Stomach (tissue), 8 donors: ENCODE measurements at regions not wholly inside any gene's neighbourhood (a gene's known extent, or its start where the extent isn't known, plus 50 kb on each side); places are given as distances from the start of the nearest gene placed in this dataset.

Experiments
- DNase-seq, 2 donors: peaks; one replicate each; pipeline versions ENCODE4 v3.0.0 to v3.0.0-alpha.2; 2013 to 2019
- H3K27ac ChIP-seq, 5 donors: fragments of 200-600 bp in 4 of 5; sonication (generic) in 4 of 5; one replicate each; pipeline ENCODE4 v1.5.1; 2013 to 2019; ENCODE audit warnings: mild to moderate bottlenecking in 1 of 5, moderate library complexity in 1 of 5
- H3K27me3 ChIP-seq, 3 donors: fragments of 200-600 bp; sonication (generic); one replicate each; pipeline ENCODE4 v1.5.1; 2017 to 2019; ENCODE audit warnings: mixed run types in 1 of 3
- H3K36me3 ChIP-seq, 4 donors: fragments of 200-600 bp; sonication (generic); 1 replicate in 3 of 4; 2 replicates in 1 of 4; pipeline ENCODE4 v1.5.1; 2016 to 2019
- H3K4me1 ChIP-seq, 4 donors: fragments of 200-600 bp; sonication (generic); one replicate each; pipeline ENCODE4 v1.5.1; 2016 to 2019
- H3K4me3 ChIP-seq, 4 donors: fragments of 200-600 bp; sonication (generic) in 3 of 4; one replicate each; pipeline ENCODE4 v1.5.1; 2016 to 2019; ENCODE audit warnings: mild to moderate bottlenecking in 1 of 4
- H3K9me3 ChIP-seq, 4 donors: fragments of 200-600 bp; sonication (generic); one replicate each; pipeline ENCODE4 v1.5.1; 2016 to 2019
- EP300 ChIP-seq: sonication (generic); formaldehyde crosslinking; IDR thresholded peaks from one replicate; pipeline ENCODE4 v1.6.1; 2017; ENCODE audit warnings: antibody characterized with exemption
- POLR2A ChIP-seq, 4 donors: fragments of 450-650 bp; IDR thresholded peaks; one replicate each; pipeline ENCODE4 v1.6.1; 2016; ENCODE audit warnings: antibody characterized with exemption in 4 of 4, control low read depth in 2 of 4, mild to moderate bottlenecking in 1 of 4, moderate library complexity in 1 of 4
- POLR2AphosphoS5 ChIP-seq, 3 donors: sonication (generic); formaldehyde crosslinking; IDR thresholded peaks; one replicate each; pipeline ENCODE4 v1.6.1; 2016; ENCODE audit warnings: antibody characterized with exemption in 3 of 3
- WGBS, 5 donors: extraction: QIAGEN DNeasy Blood & Tissue Kit in 3 of 5; methylation state at CpG; one replicate each; pipeline versions ENCODE4 v1.1.5 to v1.1.7; 2013 to 2018; 5-methylcytosine and 5-hydroxymethylcytosine counted together
- intact Hi-C: fragments of 100-400 bp; cut with DNase I; formaldehyde crosslinking; loops from one replicate; pipeline ENCODE4 v1.15.1; 2023; ENCODE audit warnings: low total_unique reads
- TF ChIP-seq, protein P1 (sequence below), 7 experiments: fragments of 450-650 bp in 4 of 7; fragments of 200-600 bp in 3 of 7; sonication (generic) in 3 of 7; IDR thresholded peaks; one replicate each; pipeline ENCODE4 v1.5.1; 2016 to 2019; ENCODE audit warnings: antibody characterized with exemption in 7 of 7, control low read depth in 2 of 7, mild to moderate bottlenecking in 1 of 7
- donor health status: healthy with polysubstance abuse.
- donor health status: Bipolar disorder and iron deficiency.
- donor health status: healthy.

DNA sequence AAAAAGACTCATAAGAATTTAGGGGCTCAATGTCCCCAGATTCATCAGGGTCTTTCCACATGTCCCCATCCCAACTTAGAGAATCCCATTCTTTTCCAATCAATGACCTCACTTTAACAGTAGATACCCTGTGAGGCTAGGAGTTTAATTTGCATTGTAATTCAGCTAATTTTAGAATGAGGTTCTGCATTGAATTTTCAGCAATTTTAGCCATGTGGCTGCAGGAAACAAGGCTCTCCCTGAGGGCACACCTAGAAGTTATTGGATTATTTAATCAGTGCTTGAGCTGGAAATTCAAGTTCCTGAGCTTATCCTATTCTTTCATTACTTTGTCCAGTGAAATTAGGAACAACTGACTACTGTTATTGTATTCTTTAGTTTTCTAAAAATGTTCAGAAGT lies 433.8 kb downstream of the ADAMTS20 start:
- Histone ChIP-seq H3K4me1 (no peaks in the 10 kb centered on the region), H3K27me3 (no peaks in the 10 kb centered on the region), H3K36me3 (no peaks in the 10 kb centered on the region), H3K27ac (no peak overlapping the region), H3K4me3 (no peak overlapping the region), H3K9me3 (no peaks in the 10 kb centered on the region)
- TF ChIP-seq EP300 (no peak), POLR2A (IDR thresholded peaks at IDR 0.05) (no peak), POLR2AphosphoS5 (IDR thresholded peaks at IDR 0.05) (no peak)
- TF ChIP-seq, protein P1, sequence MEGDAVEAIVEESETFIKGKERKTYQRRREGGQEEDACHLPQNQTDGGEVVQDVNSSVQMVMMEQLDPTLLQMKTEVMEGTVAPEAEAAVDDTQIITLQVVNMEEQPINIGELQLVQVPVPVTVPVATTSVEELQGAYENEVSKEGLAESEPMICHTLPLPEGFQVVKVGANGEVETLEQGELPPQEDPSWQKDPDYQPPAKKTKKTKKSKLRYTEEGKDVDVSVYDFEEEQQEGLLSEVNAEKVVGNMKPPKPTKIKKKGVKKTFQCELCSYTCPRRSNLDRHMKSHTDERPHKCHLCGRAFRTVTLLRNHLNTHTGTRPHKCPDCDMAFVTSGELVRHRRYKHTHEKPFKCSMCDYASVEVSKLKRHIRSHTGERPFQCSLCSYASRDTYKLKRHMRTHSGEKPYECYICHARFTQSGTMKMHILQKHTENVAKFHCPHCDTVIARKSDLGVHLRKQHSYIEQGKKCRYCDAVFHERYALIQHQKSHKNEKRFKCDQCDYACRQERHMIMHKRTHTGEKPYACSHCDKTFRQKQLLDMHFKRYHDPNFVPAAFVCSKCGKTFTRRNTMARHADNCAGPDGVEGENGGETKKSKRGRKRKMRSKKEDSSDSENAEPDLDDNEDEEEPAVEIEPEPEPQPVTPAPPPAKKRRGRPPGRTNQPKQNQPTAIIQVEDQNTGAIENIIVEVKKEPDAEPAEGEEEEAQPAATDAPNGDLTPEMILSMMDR (IDR thresholded peaks at IDR 0.05) = no peak
- intact Hi-C loops = no loop called here
- DNase-seq = no peak

DNA sequence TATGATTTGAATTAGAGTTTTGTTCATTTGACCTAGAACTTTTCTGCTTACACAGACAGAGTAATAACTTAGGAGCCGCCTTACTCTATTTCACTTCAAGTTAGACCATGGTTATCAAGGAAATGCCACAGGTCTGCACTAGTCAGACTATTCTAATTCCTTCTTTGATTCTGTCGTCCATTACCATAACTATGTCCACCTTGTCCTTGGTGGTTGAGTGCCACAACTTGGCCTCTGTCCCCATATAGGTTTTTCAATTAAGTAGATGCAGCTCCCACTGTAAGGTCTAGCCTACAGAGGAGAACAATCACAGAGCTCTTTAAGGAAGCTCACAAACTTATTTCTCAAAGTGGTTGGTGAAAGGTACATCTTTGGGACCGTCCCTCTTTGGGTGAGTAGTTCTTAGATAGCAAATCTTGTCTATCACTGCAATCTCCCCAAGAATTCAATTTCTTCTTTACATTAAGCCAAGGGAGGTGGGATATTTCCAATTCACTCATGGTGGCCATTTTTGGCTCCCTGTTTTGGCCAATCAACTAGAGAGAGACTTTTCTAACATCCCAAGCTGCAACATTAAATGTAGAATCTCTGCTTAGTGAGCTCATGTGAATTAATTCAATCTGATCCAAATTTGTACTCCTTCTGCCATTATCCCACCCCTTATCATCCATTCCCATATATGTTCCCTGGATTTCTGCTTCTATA lies 434.6 kb downstream of the ADAMTS20 start:
- intact Hi-C loops = no loop called here
- Histone ChIP-seq H3K9me3 (no peaks in the 10 kb centered on the region), H3K27me3 (no peaks in the 10 kb centered on the region), H3K36me3 (no peaks in the 10 kb centered on the region), H3K27ac (no peak overlapping the region), H3K4me3 (no peak overlapping the region), H3K4me1 (no peaks in the 10 kb centered on the region)
- TF ChIP-seq POLR2AphosphoS5 (IDR thresholded peaks at IDR 0.05) (no peak), EP300 (no peak), POLR2A (IDR thresholded peaks at IDR 0.05) (no peak)
- TF ChIP-seq, protein P1 (IDR thresholded peaks at IDR 0.05) = no peak
- 60 to 72% (median 64%) methylated on average over 3 of the region's 3 CpGs for WGBS, 5 donors
- DNase-seq = no peak

DNA sequence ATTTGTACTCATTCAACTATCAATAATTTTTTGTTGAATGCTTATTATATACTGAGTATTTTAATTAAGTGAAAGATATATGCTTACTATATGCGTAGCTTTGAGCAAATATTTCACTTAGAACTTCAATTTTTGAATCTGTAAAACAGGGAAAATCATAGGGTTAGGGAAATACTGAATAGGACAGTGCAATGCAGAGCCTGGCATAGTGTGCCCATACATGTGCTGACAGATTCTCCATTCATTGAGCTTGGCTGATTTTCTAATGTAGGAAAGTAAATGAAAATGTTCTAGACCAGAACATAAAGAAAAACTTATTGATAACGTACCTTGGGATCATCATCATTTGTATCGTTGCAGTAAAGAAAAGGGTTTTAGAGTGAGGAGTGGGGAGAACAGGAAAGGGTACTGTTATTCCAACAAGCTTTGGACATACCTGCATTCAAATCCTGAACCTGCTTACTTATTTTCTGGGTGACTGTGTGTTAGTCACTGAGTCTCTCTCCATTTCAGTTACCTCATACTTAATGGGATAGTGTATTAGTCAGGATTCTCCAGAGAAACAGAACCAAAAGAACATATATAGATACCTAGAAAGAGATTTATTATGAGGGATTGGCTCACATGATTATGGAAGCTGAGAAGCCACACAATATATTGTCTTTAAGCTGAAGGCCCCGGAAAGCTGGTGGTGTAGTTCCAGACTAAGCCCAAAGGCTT lies 436.4 kb downstream of the ADAMTS20 start:
- 84 to 94% (median 92%) methylated on average over 4 of the region's 4 CpGs for WGBS, 5 donors

DNA sequence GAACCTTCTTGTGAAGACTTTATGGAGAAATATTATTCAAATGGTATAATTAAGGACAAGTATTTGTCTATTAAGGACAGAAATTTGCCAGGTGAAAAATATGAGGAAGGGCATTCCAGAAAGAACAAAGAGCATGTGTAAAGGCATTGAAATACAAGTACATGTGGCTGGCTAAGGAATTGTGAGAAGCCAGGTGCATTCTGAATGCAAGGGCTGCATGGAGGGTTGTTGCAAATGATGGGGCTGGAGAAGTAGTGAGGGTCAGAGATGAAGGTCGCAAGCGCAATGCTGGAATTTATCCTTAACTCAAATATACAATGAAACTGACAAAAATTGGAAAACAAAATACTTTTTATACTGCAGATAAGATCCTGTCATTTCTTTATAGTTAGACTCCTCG lies 437.7 kb downstream of the ADAMTS20 start:
- DNase-seq = no peak
- 84 to 93% (median 91%) methylated on average over 3 of the region's 3 CpGs for WGBS, 5 donors
- TF ChIP-seq POLR2AphosphoS5 (IDR thresholded peaks at IDR 0.05) = no peak
- TF ChIP-seq, protein P1 (IDR thresholded peaks at IDR 0.05) = no peak
- no peak for TF ChIP-seq POLR2A (IDR thresholded peaks at IDR 0.05)
- TF ChIP-seq EP300 = no peak
- H3K27ac ChIP-seq = no peak overlapping the region
- H3K27me3 ChIP-seq = no peaks in the 10 kb centered on the region
- H3K4me1 ChIP-seq = no peaks in the 10 kb centered on the region
- no peaks in the 10 kb centered on the region for H3K9me3 ChIP-seq
- H3K4me3 ChIP-seq = no peak overlapping the region
- intact Hi-C loops = no loop called here
- no peaks in the 10 kb centered on the region for H3K36me3 ChIP-seq

More for the DNA sequence above, 436.4 kb downstream of the ADAMTS20 start:
- Histone ChIP-seq H3K36me3 (no peaks in the 10 kb centered on the region), H3K4me1 (no peaks in the 10 kb centered on the region), H3K9me3 (no peaks in the 10 kb centered on the region), H3K4me3 (no peak overlapping the region), H3K27me3 (no peaks in the 10 kb centered on the region), H3K27ac (no peak overlapping the region)
- intact Hi-C loops = no loop called here
- DNase-seq = no peak
- TF ChIP-seq, protein P1 (IDR thresholded peaks at IDR 0.05) = no peak
- no peak for TF ChIP-seq POLR2A (IDR thresholded peaks at IDR 0.05)
- no peak for TF ChIP-seq POLR2AphosphoS5 (IDR thresholded peaks at IDR 0.05)
- TF ChIP-seq EP300 = no peak
